ENCODE measurements at regions not wholly inside any gene's neighbourhood (a gene's known extent, or its start where the extent isn't known, plus 50 kb on each side); places are given as distances from the start of the nearest gene placed in this dataset.

GRCh38 chr2:215751911-215752272 lies 261.5 kb downstream of the MREG start:
- TF ChIP-seq ELF4 (IDR thresholded peaks at IDR 0.05) = no peak
- TF ChIP-seq BHLHE40 (IDR thresholded peaks at IDR 0.05; ENCODE audit: borderline replicate concordance) = no peak
- no peak for TF ChIP-seq ARNT (IDR thresholded peaks at IDR 0.05)
- no peak for TF ChIP-seq SP1 (IDR thresholded peaks at IDR 0.05)
- TF ChIP-seq FOXK2 (IDR thresholded peaks at IDR 0.05) = no peak
- TF ChIP-seq SUZ12 (IDR thresholded peaks at IDR 0.05) = no peak
- no peak for TF ChIP-seq ZNF384 (IDR thresholded peaks at IDR 0.05)
- TF ChIP-seq LEF1 (IDR thresholded peaks at IDR 0.05; ENCODE audit: borderline replicate concordance) = no peak
- TF ChIP-seq TARDBP (IDR thresholded peaks at IDR 0.05) = no peak

Data from HEK293T (cell line).